ENCODE measurements at regions not wholly inside any gene's neighbourhood (a gene's known extent, or its start where the extent isn't known, plus 50 kb on each side); places are given as distances from the start of the nearest gene placed in this dataset.

DNA sequence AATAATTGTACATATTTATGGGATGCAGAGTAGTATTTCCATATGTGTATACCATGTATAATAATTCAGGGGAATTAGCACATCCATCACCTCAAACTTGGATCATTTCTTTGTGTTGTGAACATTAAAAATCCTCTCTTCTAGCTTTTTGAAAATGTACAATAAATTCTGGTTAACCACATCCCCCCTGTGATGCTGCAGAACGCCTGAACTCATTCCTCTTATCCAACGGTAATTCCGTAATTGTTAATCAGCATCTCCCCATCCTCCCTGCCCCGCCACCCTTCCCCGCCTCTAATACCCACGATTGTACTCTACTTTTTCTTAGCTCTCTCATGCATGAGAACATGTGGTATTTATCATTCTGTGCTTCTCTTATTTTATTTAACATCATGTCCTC, 127.7 kb upstream of the ANKRD55 start:
- TF ChIP-seq EZH2 (IDR thresholded peaks at IDR 0.05; ENCODE audit: insufficient read depth, poor library complexity, severe bottlenecking) (no peak), EZH2phosphoT487 (IDR thresholded peaks at IDR 0.05; ENCODE audit: insufficient read depth, low read depth) (no peak)

All from GM23248 (cell line).